ENCODE measurements at regions not wholly inside any gene's neighbourhood (a gene's known extent, or its start where the extent isn't known, plus 50 kb on each side); places are given as distances from the start of the nearest gene placed in this dataset.

DNA sequence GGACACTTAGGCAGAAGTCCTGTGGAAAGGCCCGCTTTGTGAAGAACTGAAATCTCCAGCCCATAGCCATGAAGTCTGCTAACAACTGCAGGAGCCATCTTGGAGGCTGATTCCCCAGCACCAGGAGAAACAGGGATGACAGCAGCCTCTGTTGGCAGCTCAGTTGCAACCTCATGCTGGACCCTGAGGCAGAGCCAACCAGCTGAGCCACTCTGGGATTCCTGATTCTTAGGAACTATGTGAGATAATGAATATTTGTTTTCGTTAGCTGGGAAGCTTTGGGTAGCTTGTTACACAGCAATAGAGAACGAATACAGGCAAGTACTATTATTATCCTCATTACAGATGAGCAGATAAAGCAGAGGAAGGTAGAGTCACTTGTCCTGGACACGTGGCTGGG, 210.5 kb upstream of the ANKH start:
- no peak for TF ChIP-seq POLR2AphosphoS5 (IDR thresholded peaks at IDR 0.05)
- no peak for TF ChIP-seq POLR2A (IDR thresholded peaks at IDR 0.05)
- TF ChIP-seq, protein P1, sequence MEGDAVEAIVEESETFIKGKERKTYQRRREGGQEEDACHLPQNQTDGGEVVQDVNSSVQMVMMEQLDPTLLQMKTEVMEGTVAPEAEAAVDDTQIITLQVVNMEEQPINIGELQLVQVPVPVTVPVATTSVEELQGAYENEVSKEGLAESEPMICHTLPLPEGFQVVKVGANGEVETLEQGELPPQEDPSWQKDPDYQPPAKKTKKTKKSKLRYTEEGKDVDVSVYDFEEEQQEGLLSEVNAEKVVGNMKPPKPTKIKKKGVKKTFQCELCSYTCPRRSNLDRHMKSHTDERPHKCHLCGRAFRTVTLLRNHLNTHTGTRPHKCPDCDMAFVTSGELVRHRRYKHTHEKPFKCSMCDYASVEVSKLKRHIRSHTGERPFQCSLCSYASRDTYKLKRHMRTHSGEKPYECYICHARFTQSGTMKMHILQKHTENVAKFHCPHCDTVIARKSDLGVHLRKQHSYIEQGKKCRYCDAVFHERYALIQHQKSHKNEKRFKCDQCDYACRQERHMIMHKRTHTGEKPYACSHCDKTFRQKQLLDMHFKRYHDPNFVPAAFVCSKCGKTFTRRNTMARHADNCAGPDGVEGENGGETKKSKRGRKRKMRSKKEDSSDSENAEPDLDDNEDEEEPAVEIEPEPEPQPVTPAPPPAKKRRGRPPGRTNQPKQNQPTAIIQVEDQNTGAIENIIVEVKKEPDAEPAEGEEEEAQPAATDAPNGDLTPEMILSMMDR (IDR thresholded peaks at IDR 0.05) = no peak

All from upper lobe of left lung (tissue), 4 donors.